ENCODE measurements at regions not wholly inside any gene's neighbourhood (a gene's known extent, or its start where the extent isn't known, plus 50 kb on each side); places are given as distances from the start of the nearest gene placed in this dataset.

GRCh38 chr4:126851391-126851790 is 781.4 kb upstream of the INTU start (continued):
- TF ChIP-seq E4F1 (IDR thresholded peaks at IDR 0.05; ENCODE audit: borderline replicate concordance, partially characterized antibody) (no peak), IKZF1 (conservative IDR thresholded peaks at IDR 0.05) (no peak), WRNIP1 (IDR thresholded peaks at IDR 0.05; ENCODE audit: borderline replicate concordance, low read depth, low read length) (no peak), CREB1 (IDR thresholded peaks at IDR 0.05; ENCODE audit: low read depth) (no peak), TCF7 (IDR thresholded peaks at IDR 0.05; ENCODE audit: borderline replicate concordance) (no peak), SMAD5 (IDR thresholded peaks at IDR 0.05; ENCODE audit: low read depth) (no peak), POLR2AphosphoS5 (IDR thresholded peaks at IDR 0.05; ENCODE audit: low read length) (no peak)

- Histone ChIP-seq H3K79me2 (ENCODE audit: control insufficient read depth, insufficient read depth, low read length) (no peaks in the 10 kb centered on the region), H3K36me3 (ENCODE audit: control insufficient read depth in 2 of 2, insufficient read depth in 2 of 2, low read length in 1 of 2) (no peaks in the 10 kb centered on the region), H3K4me3 (no peak overlapping the region), H2AFZ (ENCODE audit: control insufficient read depth, low read depth, low read length) (no peak overlapping the region), H3K4me1 (ENCODE audit: control insufficient read depth, insufficient read depth, low read length) (no peaks in the 10 kb centered on the region), H3K9me3 (replicated peaks; ENCODE audit: control insufficient read depth, insufficient read depth, low read length) (no peaks in the 10 kb centered on the region), H3K27me3 (replicated peaks in 1 of 2; ENCODE audit: control insufficient read depth in 2 of 2, insufficient read depth in 2 of 2, low read length in 1 of 2) (no peaks in the 10 kb centered on the region), H4K20me1 (ENCODE audit: control insufficient read depth, insufficient read depth) (no peaks in the 10 kb centered on the region), H3K27ac (ENCODE audit: control insufficient read depth, insufficient read depth) (no peak overlapping the region), H3K9ac (ENCODE audit: control insufficient read depth, insufficient read depth, low read length) (no peak overlapping the region), H3K4me2 (ENCODE audit: control insufficient read depth, insufficient read depth) (no peak overlapping the region)
- ChIA-PET CTCF (no interaction called here), SMC1A (ENCODE audit: uncharacterized antibody, unreplicated experiment) (no interaction called here), RAD21 (ENCODE audit: unreplicated experiment) (interaction anchor here (0.7 kb wide), 1 partner anchor 920 kb away, joined by 3 read pairs; no protein-coding TSS in a partner anchor), POLR2A (no interaction called here)
- no peak for DNase-seq (ENCODE audit: low read depth, low spot score)
- peak; percentile 55 for ATAC-seq
- in situ Hi-C loops (cut with MboI) (no loop called here), intact Hi-C loops (cut with micrococcal nuclease; ENCODE audit: unreplicated experiment) (no loop called here)
- BruUV-seq (replicated peaks): no TSS peak
- TF ChIP-seq NKRF (conservative IDR thresholded peaks at IDR 0.05) (no peak), RELB (IDR thresholded peaks at IDR 0.05; ENCODE audit: low read depth) (no peak), EED (IDR thresholded peaks at IDR 0.05; ENCODE audit: low read depth) (no peak), CBX5 (IDR thresholded peaks at IDR 0.05; ENCODE audit: low read depth) (no peak), KDM1A (IDR thresholded peaks at IDR 0.05; ENCODE audit: borderline replicate concordance) (no peak), STAT1 (conservative IDR thresholded peaks at IDR 0.05) (no peak), SPI1 (IDR thresholded peaks at IDR 0.05; ENCODE audit: borderline replicate concordance, insufficient read depth, low read depth, low read length) (peak; percentile 63; the same call in 1 of the 2 replicates)
- no peak for FAIRE-seq
Observed at GRCh38 chr4:126853715-126854114, 779.0 kb upstream of the INTU start.
